ENCODE measurements at regions not wholly inside any gene's neighbourhood (a gene's known extent, or its start where the extent isn't known, plus 50 kb on each side); places are given as distances from the start of the nearest gene placed in this dataset.

DNA sequence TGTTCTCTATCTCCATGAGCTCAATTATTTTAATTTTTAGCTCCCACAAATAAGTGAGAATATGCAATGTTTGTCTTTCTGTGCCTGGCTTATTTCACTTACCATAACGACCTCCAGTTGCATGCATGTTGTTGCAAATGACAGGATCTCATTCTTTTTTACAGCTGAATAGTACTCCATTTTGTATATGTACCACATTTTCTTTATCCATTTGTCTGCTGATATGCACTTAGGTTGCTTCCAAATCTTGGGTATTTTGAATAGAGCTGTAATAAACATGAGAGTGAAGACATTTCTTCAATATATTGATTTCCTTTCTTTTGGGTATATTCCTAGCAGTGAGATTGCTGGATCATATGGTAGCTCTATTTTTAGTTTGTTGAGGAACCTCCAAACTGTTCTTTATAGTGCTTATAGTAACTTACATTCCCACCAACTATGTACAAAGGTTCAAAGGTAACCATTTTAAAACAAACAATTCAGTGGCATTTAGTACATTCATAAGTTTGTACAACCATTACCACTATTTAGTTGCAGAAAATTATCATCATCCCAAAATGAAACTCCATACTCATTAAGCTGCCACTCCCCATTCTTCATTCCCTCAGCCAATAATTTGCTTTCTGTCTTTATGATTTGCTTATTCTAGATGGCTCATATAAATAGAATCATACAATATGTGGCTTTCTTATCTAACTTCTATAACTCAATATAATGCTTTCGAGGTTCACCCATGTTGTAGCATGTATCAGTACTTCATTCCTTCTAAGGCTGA, 255.9 kb upstream of the NFIA start:
- TF ChIP-seq TAF1 (IDR thresholded peaks at IDR 0.05; ENCODE audit: low read depth, low read length) (no peak), MAFK (IDR thresholded peaks at IDR 0.05; ENCODE audit: low read depth, low read length) (no peak), RBBP5 (IDR thresholded peaks at IDR 0.05; ENCODE audit: borderline replicate concordance, low read depth, low read length) (no peak)
- TF ChIP-seq, protein P1, sequence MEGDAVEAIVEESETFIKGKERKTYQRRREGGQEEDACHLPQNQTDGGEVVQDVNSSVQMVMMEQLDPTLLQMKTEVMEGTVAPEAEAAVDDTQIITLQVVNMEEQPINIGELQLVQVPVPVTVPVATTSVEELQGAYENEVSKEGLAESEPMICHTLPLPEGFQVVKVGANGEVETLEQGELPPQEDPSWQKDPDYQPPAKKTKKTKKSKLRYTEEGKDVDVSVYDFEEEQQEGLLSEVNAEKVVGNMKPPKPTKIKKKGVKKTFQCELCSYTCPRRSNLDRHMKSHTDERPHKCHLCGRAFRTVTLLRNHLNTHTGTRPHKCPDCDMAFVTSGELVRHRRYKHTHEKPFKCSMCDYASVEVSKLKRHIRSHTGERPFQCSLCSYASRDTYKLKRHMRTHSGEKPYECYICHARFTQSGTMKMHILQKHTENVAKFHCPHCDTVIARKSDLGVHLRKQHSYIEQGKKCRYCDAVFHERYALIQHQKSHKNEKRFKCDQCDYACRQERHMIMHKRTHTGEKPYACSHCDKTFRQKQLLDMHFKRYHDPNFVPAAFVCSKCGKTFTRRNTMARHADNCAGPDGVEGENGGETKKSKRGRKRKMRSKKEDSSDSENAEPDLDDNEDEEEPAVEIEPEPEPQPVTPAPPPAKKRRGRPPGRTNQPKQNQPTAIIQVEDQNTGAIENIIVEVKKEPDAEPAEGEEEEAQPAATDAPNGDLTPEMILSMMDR (IDR thresholded peaks at IDR 0.05; ENCODE audit: control extremely low read depth in 1 of 3, insufficient read depth in 1 of 3, low read depth in 1 of 3, low read length in 3 of 3) = no peak
